Sigmoid colon (tissue), 4 donors: ENCODE measurements at regions not wholly inside any gene's neighbourhood (a gene's known extent, or its start where the extent isn't known, plus 50 kb on each side); places are given as distances from the start of the nearest gene placed in this dataset.

Experiments
- POLR2A ChIP-seq, 2 donors: fragments of 450-650 bp; IDR thresholded peaks; one replicate each; pipeline ENCODE4 v1.6.1; 2016; ENCODE audit warnings: antibody characterized with exemption in 2 of 2, mild to moderate bottlenecking in 2 of 2, moderate library complexity in 2 of 2
- POLR2AphosphoS5 ChIP-seq, 4 donors: sonication (generic); formaldehyde crosslinking; IDR thresholded peaks; one replicate each; pipeline ENCODE4 v1.6.1; 2017; ENCODE audit warnings: antibody characterized with exemption in 4 of 4

- TF ChIP-seq POLR2AphosphoS5 (IDR thresholded peaks at IDR 0.05) = no peak
- TF ChIP-seq POLR2A (IDR thresholded peaks at IDR 0.05) = no peak
Measured at GRCh38 chr6:80402266-80402665, 295.8 kb downstream of the BCKDHB start.
